Skeletal muscle cell (primary cell): ENCODE measurements at regions not wholly inside any gene's neighbourhood (a gene's known extent, or its start where the extent isn't known, plus 50 kb on each side); places are given as distances from the start of the nearest gene placed in this dataset.

ENCODE experiments used
- DNase-seq: peaks from one replicate; pipeline ENCODE4 v3.0.0-alpha.2; 2010; ENCODE audit warnings: low read depth
- H3K4me3 ChIP-seq: 2 replicates; pipeline ENCODE4 v1.5.1; 2011; ENCODE audit warnings: low read depth, mild to moderate bottlenecking, control low read depth, low read length, moderate library complexity

DNA sequence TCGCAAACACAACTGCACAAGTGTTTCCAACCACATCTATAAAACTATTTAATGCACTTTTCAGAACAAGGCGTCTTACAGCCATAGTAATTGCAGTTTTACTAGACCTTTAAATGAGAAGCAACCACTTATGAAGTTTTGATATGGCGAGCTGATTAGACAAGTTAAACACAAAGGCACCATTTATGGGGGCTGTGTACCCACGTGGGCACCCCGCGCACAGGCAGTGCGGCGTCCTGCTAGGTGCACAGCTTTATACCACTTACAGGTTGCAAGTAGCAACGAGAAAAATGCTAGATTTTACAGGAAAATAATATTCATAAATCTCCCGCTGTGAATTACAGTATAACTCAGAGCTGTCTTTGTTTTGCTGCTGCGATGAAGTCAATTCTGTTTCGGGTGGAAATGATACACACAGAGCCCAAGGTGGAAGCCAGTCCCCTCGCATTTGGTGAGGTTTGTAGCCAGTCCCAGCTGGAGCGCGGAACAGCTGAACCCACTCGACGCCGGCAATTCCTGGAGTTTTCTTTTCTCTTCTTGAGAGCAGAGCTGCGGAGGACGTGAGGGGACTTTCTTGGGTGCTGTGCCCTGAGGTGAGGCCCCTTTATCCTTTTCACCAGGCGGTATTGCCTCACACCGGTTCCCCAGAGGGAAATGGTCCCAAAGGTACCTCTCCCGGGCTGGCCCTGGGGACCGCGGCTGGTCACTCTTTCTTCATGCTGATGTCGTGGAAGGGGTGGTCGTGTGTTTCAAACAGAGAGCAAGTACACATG lies 76.7 kb downstream of the PTGR3 start:
- no peak for DNase-seq
- no peak overlapping the region for H3K4me3 ChIP-seq

DNA sequence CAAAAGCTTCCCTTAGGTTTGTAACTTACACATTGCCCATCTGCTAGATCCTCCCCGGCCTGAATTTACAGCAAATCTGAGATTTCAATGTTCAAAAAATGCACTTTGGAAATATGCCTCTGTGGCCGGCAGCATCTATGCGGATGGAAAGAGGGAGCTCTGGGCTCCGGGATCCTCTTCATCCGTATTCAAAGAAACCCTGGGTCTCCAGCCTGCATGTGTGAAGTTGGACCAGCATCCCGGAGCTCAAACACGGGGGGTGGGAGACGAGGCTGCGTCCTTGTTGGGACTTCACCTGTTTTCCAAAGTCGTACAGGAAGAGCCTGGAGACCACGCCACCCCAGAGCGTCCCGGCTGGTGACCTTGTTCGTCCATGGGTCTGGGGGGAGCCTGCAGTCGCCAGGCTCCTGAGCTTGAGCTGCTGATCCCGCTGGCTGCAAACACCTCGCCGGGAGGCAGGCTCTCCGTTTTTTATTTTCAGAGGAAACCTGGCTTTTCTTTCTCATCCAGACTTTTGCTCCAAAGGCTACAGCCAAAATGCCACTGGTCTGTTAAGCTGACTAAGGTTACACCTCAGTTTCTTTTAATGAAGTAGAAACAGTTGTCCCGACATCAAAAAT lies 77.4 kb downstream of the PTGR3 start:
- peak overlapping the region; percentile 15 for H3K4me3 ChIP-seq
- DNase-seq = no peak

DNA sequence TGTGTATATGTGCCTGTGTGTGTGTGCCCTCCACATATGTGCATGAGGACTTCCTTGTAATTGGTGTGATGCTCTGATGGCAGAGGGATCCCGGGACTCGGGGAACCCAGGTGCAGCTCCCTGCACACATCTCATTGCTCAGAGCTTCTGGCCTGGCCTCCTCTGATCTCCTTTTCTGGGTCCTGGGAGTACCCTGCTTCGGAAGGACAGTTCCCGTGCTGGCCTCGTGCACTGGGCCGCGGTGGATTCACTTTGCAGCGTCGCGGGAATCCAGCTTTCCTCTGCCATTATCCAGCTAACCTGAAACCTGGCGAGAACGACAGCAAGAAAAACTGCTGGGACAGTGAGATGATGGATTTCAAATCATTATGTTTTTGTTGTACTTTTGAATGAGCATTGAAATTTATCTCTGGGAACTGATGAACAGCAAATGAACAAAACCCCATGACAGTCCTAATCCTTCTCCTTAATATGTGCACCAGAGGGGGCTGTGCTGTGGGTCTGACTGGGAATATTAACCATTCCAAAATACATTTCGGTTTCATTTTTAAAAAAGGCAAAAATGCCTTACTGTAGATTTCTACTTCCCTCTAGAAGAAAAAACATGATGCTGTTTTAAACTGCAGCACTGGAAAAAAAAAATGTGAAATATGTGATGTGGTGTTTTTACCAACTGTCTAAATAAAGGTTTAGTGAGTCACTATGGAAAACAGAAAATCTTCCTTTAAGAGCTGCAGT lies 78.2 kb downstream of the PTGR3 start:
- H3K4me3 ChIP-seq = peak overlapping the region; percentile 15
- DNase-seq = no peak

DNA sequence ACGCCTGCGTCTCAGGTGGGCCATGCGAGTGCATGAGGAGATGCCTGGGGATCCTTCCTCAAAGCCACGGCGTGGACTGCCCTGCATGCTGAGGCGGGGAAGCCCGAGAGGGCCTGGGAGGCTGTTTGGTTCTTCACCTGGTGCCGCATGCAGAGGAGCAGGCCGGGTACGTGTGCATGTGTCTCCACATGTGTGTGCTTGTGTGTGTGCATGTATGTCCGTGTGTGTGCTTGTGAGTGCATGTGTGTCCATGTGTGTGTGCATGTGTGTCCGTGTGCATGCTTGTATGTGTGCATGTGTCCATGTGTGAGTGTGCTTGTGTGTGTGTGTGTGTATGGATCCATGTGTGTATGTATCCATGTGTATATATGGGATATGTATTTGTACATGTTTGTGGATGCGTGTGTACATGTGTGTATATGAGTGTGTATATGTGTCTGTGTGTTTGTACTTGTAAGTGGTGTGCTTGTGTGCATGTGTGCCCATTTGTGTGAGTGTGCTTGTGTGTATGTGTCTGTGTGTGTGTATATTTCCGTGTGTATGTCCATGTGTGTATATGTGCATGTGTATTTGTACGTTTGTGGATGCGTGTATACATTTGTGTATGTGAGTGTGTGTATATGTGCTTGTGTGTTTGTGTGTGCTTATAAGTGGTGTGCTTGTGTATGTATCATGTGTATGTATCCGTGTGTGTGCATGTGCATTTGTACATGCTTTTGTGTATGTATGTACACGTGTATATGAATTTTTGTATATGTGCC lies 79.0 kb downstream of the PTGR3 start:
- no peak for DNase-seq

DNA sequence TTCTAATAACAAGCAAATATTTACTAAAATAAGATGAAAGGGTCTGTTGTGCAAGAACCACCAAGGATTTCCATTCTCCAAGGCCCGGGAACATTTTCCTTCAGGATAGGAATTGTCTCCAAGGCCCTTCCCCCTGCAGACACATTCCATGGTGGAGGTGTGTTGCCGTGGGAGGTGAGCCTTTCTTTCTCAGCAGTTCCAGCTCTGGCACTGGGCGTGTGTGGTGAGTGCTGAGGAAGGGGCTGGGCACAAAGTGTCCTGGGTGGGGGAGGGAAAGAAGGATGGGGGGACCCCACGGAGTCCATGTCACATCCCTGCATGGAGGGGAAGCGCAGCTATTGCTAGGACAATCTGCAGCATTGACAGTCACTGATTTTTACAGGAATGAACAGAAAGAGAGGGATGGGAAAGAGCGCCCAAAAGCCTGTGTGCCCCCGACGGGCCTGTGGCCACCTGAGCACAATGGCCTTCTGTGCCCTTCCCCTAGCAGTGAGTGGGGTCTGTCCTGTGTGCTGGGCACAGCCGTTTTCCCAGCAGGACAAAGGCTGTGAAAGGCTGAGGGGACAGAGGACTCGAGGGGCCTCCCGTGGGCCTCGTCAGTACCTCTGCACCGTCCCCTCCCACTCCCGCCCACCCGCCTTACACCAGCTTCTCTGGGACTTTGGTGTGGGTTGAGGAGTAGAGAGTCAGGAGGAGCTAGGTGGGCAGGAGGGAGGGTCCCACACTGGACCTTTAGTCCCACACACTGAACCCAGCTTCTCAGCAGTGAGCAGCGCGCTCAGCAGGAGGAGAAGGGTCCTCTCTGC lies 79.8 kb downstream of the PTGR3 start:
- H3K4me3 ChIP-seq = no peak overlapping the region
- DNase-seq = no peak

More for the DNA sequence above, 79.0 kb downstream of the PTGR3 start:
- H3K4me3 ChIP-seq = no peak overlapping the region

DNA sequence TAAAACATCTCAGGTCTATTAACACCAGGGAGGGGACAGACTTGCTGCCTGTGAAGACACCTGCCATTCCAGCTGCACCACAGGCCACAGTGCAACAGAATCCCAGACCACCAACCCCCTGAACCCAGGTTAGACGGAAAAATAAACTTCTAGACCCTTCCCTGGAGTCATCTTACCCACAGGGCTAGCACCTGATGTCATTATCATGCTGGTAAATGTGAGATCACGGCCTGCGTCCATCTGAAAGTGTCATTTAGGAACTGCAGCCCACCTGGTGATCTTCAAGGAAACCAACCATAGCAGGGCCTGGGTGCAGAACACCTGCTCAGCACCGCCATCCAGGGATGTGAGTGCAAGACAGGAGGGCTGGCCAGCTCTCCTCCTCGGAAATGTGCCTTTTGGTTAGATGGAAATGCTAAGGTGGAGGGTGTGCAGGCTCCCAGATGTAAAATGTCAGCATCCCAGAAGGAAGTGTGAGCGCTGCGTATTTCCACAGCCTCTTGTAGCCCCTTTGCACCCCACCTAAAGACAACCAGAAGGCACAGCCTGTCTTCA lies 80.8 kb downstream of the PTGR3 start:
- H3K4me3 ChIP-seq = no peak overlapping the region
- DNase-seq = no peak

DNA sequence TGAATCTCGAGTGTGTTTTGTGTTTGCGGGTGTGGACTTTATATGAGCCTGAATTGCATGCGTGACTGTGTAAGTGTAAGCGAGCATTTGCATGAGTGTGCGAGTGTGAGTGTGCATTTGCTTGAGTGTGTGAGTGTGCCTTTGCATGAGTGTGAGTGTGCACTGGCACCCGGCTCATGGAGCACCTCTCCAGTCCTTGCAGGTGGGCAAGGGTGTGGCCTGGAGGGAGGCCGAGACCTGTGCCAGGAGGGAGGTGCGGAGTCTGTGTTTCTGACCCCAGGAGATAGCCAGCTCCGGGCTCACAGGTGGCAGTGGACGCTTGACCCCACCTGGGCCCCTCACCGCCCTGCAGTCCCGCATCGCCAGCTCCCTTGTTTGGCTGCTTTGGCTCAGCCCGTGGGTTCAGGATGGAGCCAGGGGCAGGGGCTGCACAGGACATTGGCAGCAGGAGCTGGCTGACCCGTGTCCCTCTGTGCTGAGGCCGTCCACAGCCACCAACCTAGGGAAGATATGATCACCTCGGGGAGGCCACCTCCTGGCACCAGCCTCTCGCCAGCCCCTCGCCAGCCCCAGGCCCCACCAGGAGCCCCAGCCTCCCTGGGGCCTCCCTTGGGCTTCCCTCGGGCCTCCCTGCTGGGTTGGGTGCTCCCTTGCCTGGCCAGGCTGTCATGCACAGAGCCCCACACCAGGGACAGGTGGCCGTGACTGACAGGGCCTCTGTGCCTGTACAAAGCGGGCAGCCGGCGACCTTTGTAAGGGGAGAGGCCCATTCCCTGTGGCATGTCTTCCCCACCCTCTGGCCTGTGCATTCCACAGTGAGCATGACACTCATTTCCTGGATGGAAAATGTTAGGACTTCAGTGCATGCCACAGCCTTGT lies 81.6 kb downstream of the PTGR3 start:
- DNase-seq = peak; percentile 13

DNA sequence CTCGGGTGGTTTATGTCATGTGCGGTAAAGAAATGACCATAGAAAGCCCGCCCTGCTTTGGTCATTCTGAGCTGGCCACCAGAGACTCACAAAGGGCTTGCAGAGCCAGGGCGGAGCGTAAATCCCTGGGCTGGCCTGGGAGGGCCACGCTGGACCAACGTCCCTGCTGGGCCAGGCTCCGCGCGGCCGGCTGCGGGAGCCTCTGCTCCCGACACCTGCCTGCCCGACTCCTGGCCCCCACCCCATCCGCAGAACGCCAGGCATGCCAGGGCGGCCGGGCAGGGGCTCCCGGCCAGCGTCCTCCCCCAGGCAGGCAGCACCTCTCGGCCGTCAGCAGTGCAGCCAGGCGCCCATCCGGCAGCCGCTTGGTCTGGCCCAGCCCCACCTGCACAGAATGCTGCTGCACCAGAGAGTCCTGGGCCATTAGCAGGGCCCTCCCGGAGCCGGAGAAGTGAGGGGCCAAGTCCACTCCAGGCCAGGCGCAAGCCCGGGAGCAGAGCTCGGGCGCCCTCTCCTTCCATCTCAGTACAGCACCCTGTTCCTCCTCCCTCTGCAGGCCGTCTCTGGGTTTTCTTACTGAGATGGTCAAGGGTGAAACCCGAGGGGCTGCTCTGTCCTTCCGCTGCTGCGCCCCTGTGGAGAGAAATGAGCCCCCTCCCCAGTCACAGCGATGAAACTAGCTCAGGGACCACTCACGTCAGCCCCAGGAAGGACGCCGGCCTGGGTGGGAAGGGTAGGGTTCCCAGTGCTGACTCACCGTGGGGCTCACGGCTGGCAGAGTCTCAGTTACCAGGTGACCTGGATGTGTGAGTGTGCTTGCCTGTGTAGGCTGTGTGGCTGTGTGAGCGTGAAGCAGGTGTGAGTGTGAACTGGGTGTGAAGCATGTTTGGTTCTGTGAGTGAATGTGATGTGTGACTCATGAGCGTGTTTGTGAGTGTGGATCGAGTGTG lies 83.3 kb downstream of the PTGR3 start:
- no peak for DNase-seq
- no peak overlapping the region for H3K4me3 ChIP-seq

More for the DNA sequence above, 81.6 kb downstream of the PTGR3 start:
- no peak overlapping the region for H3K4me3 ChIP-seq

DNA sequence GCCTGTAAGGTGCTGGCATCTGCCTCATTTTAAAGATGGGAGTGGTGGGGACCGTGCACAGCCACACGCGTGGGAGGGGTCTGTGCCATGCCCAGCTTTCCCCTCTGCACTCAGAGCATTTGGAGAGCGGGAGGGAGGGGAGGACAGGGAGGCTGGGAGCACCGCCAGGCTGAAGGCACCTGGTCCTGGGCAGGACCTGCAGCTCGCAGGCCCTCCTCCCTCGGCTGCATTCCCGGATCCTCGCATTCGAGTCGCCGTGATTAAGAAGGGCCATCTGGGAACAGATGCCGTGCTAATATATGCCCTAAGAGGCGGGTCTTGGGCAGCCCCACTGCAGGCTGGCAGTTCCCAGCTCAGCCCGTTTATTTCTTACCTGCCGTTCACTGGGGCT lies 84.0 kb downstream of the PTGR3 start:
- no peak for DNase-seq
- H3K4me3 ChIP-seq = no peak overlapping the region

DNA sequence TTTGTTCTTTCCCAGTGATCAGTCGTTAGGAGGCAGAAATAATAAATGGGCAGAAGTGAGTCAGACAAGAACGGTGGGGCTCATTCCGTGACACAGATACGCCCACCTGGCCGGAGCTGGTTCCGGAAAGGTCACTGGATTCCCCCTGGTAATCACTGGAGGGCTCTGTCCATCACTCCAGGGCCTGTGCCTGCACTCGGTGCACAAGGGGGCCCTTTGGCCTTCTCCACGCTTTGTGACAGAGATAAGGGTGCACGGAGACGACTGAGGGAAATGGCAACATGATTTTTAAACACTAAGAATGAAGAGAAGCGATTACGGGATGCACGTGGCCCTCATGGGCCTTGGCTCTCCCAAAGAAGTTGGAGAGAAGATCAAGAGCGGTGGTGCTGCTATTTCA lies 84.4 kb downstream of the PTGR3 start:
- DNase-seq = no peak
- H3K4me3 ChIP-seq = no peak overlapping the region

DNA sequence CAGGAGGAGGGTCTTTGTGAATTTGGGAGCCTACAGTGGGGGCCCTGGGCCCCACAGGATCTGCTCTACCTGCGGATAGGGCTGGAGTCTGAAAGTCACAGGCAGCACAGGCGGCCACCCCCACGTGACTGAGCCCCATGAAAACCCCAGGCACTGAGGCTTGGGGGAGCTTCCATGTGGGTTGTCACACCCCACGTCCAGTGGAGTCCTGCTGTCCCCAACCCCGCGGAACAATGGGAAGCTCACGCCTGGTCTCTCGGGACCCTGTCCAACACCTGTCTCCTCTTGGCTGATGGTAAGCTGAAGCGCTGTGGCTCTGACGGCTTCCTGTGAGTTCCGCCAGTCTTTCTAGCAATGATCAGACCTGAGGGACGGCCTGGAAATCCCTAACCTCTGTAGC lies 85.8 kb downstream of the PTGR3 start:
- no peak for DNase-seq
- H3K4me3 ChIP-seq = no peak overlapping the region

DNA sequence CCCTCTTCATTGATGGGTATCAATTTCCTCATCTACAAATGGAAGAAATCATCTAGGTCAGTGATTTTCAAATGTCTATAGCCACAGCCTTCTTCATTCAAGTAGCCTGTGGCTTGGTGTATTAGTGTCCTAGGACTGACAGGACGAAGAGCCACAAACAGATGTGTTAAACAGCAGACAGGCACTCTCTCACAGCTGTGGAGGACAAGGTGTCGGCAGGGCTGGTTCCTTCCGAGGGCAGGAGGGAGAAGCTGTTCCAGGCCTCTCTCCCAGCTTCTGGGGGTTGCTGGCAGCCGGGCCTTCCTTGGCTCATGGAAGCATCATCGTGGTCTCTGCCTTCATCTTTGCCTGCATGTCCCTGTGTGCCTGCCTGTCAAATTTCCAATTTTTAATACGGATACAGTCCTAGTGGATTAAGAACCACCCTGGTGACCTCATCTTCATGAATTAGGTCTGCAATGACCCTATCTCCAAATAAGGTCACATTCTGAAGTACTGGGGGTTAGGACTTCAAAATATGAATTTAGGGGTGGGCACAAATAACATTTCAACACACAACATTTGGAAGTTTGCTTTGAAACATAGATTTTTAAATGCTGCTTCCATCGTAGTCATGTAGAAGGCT lies 86.5 kb downstream of the PTGR3 start:
- no peak for DNase-seq

DNA sequence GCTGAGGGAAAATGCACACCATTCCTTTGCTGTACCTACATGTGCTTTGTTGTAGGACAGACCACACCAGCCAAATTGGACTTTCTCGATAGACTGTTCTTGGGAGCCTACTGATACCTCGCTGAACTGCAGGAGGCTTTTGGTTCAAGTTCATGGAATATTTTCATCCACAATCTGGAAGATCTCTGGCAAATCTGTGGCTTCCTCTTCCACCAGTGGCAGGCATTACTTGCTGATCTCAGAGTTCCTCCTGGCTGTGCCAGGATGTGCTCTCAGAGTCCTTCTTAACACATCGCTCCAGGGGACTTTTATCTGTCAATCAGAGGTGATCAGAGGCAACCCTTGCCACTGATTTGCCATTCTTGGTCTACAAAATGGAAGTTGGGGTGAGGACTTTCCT lies 87.7 kb downstream of the PTGR3 start:
- H3K4me3 ChIP-seq = no peak overlapping the region
- no peak for DNase-seq

More for the DNA sequence above, 86.5 kb downstream of the PTGR3 start:
- no peak overlapping the region for H3K4me3 ChIP-seq

DNA sequence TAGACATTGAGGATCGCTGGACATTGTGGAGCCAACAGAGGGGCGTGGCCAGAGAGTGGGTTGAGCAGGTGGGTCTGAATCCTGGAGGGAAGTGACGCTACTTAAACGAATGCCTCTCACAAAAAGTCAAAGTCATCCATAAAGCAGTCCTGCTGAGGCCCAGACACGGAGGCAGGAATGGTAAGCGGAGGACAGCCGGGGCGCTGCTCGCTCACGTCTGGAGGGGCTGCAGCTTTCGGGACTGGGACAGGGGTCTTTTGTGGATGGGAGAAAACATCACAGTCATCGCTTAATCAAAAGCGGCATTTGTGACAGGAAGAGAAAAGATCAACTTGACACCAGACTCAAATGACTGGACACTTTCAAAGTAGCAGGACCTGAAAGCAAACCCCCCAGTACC lies 88.4 kb downstream of the PTGR3 start:
- no peak for DNase-seq
- H3K4me3 ChIP-seq = no peak overlapping the region

DNA sequence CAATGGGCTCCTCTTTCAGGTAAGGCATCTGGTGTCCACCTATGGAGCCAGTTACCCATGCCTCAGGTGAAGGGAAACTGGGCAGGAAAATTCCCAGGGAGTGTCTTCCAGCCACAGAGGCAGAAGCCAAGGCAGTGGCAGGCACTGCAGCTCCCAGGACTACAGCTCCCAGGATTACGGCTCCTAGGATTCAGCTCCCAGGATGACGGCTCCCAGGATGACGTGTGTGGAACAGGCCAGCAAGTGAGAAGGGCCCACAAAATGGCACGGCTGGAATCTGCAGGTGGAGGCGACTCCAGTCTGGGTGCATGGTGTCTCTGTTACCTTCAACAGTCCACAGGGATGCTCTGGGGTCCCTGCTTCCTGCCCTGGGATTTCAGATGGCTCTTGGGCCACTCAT lies 92.1 kb downstream of the PTGR3 start:
- no peak for DNase-seq

DNA sequence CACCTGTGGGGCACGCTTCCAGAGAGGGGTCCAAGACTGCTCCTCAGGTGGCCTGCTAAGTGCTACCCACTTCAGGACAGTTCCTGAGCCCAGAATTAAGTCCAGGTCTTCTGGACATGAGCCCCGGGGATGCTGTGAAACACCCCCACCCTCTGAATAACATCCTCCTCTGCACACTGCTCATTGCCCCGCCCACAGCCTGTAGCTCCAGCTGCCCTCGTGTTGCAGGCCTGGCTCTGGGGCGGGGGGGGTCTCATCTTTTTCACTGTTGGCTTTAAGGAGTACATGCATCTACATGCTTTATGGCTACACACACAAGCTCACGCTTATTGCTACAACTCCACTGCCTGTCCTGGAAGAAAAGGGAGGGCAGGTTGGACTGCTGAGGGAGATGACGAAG lies 92.8 kb downstream of the PTGR3 start:
- H3K4me3 ChIP-seq = no peak overlapping the region
- DNase-seq = no peak

More for the DNA sequence above, 92.1 kb downstream of the PTGR3 start:
- no peak overlapping the region for H3K4me3 ChIP-seq
